ENCODE measurements at regions not wholly inside any gene's neighbourhood (a gene's known extent, or its start where the extent isn't known, plus 50 kb on each side); places are given as distances from the start of the nearest gene placed in this dataset.
"Not testable (repeated sequence)": the region's sequence is repeated elsewhere in the genome, so short reads cannot be mapped to it uniquely, and the experiment has no call there.

DNA sequence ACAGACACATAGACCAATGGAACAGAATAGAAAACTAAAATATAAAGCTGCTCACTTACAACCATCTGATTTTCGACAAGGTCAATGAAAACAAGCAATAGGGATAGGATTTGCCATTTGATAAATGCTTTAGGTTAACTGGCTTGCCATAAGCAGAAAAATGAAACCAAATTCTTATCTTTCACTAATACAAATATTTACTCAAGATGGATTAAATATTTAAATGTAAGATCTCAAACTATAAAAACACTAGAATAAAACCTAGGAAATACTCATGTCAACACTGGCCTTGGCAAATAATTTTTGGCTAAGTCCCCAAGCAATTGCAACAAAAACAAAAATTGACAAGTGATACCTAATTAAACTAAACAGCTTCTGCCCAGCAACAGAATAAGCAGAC is 665.2 kb downstream of the TRIB2 start:
- TF ChIP-seq, protein P1, sequence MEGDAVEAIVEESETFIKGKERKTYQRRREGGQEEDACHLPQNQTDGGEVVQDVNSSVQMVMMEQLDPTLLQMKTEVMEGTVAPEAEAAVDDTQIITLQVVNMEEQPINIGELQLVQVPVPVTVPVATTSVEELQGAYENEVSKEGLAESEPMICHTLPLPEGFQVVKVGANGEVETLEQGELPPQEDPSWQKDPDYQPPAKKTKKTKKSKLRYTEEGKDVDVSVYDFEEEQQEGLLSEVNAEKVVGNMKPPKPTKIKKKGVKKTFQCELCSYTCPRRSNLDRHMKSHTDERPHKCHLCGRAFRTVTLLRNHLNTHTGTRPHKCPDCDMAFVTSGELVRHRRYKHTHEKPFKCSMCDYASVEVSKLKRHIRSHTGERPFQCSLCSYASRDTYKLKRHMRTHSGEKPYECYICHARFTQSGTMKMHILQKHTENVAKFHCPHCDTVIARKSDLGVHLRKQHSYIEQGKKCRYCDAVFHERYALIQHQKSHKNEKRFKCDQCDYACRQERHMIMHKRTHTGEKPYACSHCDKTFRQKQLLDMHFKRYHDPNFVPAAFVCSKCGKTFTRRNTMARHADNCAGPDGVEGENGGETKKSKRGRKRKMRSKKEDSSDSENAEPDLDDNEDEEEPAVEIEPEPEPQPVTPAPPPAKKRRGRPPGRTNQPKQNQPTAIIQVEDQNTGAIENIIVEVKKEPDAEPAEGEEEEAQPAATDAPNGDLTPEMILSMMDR (IDR thresholded peaks at IDR 0.05): not testable (repeated sequence)
- TF ChIP-seq POLR2A (IDR thresholded peaks at IDR 0.05): not testable (repeated sequence)

All from Peyer's patch (tissue), 4 donors.